Endothelial cell of umbilical vein (primary cell): ENCODE measurements at regions not wholly inside any gene's neighbourhood (a gene's known extent, or its start where the extent isn't known, plus 50 kb on each side); places are given as distances from the start of the nearest gene placed in this dataset.
"Not testable (repeated sequence)": the region's sequence is repeated elsewhere in the genome, so short reads cannot be mapped to it uniquely, and the experiment has no call there.

Experiments
- BruUV-seq: library from RNA; stranded (reverse); fragments of 400-500 nt; replicated peaks from 2 replicates; lab custom pipeline; 2021; lab: Mats Ljungman, UMichigan
- CTCF ChIA-PET: fragments of 300-600, 350-600 bp; sonication (Branson Sonifier 250); formaldehyde crosslinking; loops from one replicate; lab custom pipeline; 2021; ENCODE audit warnings: antibody characterized with exemption, inconsistent platforms; lab: Charles Lee
- POLR2A ChIA-PET: fragments of 300-600, 350-600 bp; sonication (Branson Sonifier 250); formaldehyde crosslinking; loops from one replicate; lab custom pipeline; 2021; ENCODE audit warnings: antibody characterized with exemption, inconsistent platforms; lab: Charles Lee
- DNase-seq: peaks from one replicate; pipeline ENCODE4 v3.0.0-alpha.2; 2011; ENCODE audit warnings: low read depth, low spot score
- FAIRE-seq: peaks from 2 replicates; lab custom pipeline; 2011; peaks lifted over from hg19 to GRCh38; lab: Jason Lieb, UNC
- H2AFZ ChIP-seq: 2 replicates; pipeline ENCODE4 v1.6.0; 2012; ENCODE audit warnings: low read depth, low read length, control low read depth, inconsistent platforms
- H3K27ac ChIP-seq: 2 replicates; pipeline ENCODE4 v1.5.1; 2011; ENCODE audit warnings: low read depth, mild to moderate bottlenecking, control low read depth, low read length, moderate library complexity; ENCODE audit not compliant: insufficient read depth
- H3K27me3 ChIP-seq, 2 experiments: 2 replicates each; pipeline versions ENCODE4 v1.6.0 to v1.6.1; 2011; ENCODE audit warnings: low read length in 2 of 2, mixed read lengths in 1 of 2; ENCODE audit not compliant: control insufficient read depth in 2 of 2, insufficient read depth in 2 of 2
- H3K36me3 ChIP-seq, 2 experiments: 2 replicates in 1 of 2; 3 replicates in 1 of 2; pipeline ENCODE4 v1.5.1; 2011; ENCODE audit warnings: low read length in 2 of 2, mild to moderate bottlenecking in 1 of 2, moderate library complexity in 1 of 2; ENCODE audit not compliant: control insufficient read depth in 2 of 2, insufficient read depth in 2 of 2; ENCODE audit errors: extremely low read depth in 1 of 2
- H3K4me1 ChIP-seq: 3 replicates; pipeline ENCODE4 v1.5.1; 2011; ENCODE audit warnings: mild to moderate bottlenecking, low read length; ENCODE audit not compliant: control insufficient read depth, insufficient read depth; ENCODE audit errors: extremely low read depth
- H3K4me2 ChIP-seq: 2 replicates; pipeline ENCODE4 v1.6.1; 2011; ENCODE audit warnings: low read length, control low read depth, mixed read lengths; ENCODE audit not compliant: insufficient read depth
- H3K4me3 ChIP-seq, 3 experiments: fragments of 200-600 bp in 1 of 3; sonication (generic), shearing (Covaris generic) in 1 of 3; replicated peaks in 1 of 3; 2 replicates each; pipeline ENCODE4 v1.5.1; 2011 to 2016; ENCODE audit warnings: control low read depth in 3 of 3, low read length in 3 of 3, mild to moderate bottlenecking in 2 of 3, inconsistent platforms in 1 of 3, low read depth in 1 of 3, moderate library complexity in 1 of 3; ENCODE audit not compliant: insufficient read depth in 1 of 3
- H3K79me2 ChIP-seq: 2 replicates; pipeline ENCODE4 v1.6.0; 2012; ENCODE audit warnings: low read length, inconsistent platforms; ENCODE audit not compliant: control insufficient read depth, insufficient read depth
- H3K9ac ChIP-seq: replicated peaks from 2 replicates; pipeline ENCODE3; 2011; ENCODE audit warnings: low read length, control low read depth; ENCODE audit not compliant: insufficient read depth; ENCODE audit errors: extremely low read depth
- H3K9me1 ChIP-seq: replicated peaks from 3 replicates; pipeline ENCODE4 v1.6.0; 2011; ENCODE audit warnings: mild to moderate bottlenecking, low read length; ENCODE audit not compliant: control insufficient read depth, insufficient read depth; ENCODE audit errors: extremely low read depth
- H3K9me3 ChIP-seq: replicated peaks from 2 replicates; pipeline ENCODE4 v1.5.1; 2012; ENCODE audit warnings: low read length, inconsistent platforms; ENCODE audit not compliant: control insufficient read depth, insufficient read depth
- H4K20me1 ChIP-seq: replicated peaks from 2 replicates; pipeline ENCODE3; 2011; ENCODE audit warnings: mild to moderate bottlenecking, low read length; ENCODE audit not compliant: control insufficient read depth, insufficient read depth; ENCODE audit errors: extremely low read depth
- EZH2 ChIP-seq: IDR thresholded peaks from 2 replicates; pipeline ENCODE4 v1.6.1; 2012; ENCODE audit warnings: borderline replicate concordance, low read depth, mild to moderate bottlenecking, moderate library complexity, low read length, inconsistent platforms; ENCODE audit not compliant: severe bottlenecking
- FOS ChIP-seq: IDR thresholded peaks from 2 replicates; pipeline ENCODE4 v1.6.1; 2011; ENCODE audit warnings: mild to moderate bottlenecking, low read length, moderate library complexity, borderline replicate concordance; ENCODE audit not compliant: insufficient read depth
- GATA2 ChIP-seq: IDR thresholded peaks from 2 replicates; pipeline ENCODE4 v1.7.0; 2011; ENCODE audit warnings: low read depth, mild to moderate bottlenecking, moderate library complexity, mixed read lengths, low read length; ENCODE audit not compliant: insufficient read length, insufficient read depth
- JUN ChIP-seq: IDR thresholded peaks from 2 replicates; pipeline ENCODE4 v1.6.1; 2011; ENCODE audit warnings: borderline replicate concordance, low read depth; ENCODE audit not compliant: insufficient read length, insufficient read depth
- MYC ChIP-seq: IDR thresholded peaks from one replicate; pipeline ENCODE4 v1.6.1; 2011; ENCODE audit warnings: mild to moderate bottlenecking, low read depth, low read length
- POLR2A ChIP-seq: IDR thresholded peaks from 2 replicates; pipeline ENCODE4 v1.6.1; 2012; ENCODE audit warnings: low read depth, mild to moderate bottlenecking, control low read depth, low read length
- POLR2AphosphoS5 ChIP-seq: IDR thresholded peaks from 2 replicates; pipeline ENCODE4 v1.6.1; 2012; ENCODE audit warnings: low read depth, mild to moderate bottlenecking, control low read depth, low read length, moderate library complexity; ENCODE audit not compliant: insufficient read depth
- dilution Hi-C: fragments of 300-500 bp; cut with MboI; formaldehyde crosslinking; loops from one replicate; pipeline ENCODE4 v1.15.0; 2019; ENCODE audit warnings: low sequenced_read_pairs; ENCODE audit not compliant: extremely low pct_ligation_motif_present
- intact Hi-C: fragments of 100-400 bp; cut with micrococcal nuclease; formaldehyde crosslinking; loops from one replicate; pipeline ENCODE4 v1.10.0; 2022
- TF ChIP-seq, protein P1 (sequence below): IDR thresholded peaks from 2 replicates; pipeline ENCODE4 v1.6.1; 2011; ENCODE audit not compliant: insufficient read depth, insufficient read length
- TF ChIP-seq, protein P2 (sequence below), 2 donors: IDR thresholded peaks; 1 replicate in 1 of 2; 2 replicates in 1 of 2; pipeline ENCODE4 v1.5.1; 2011; ENCODE audit warnings: low read length in 2 of 2, mild to moderate bottlenecking in 2 of 2, moderate library complexity in 2 of 2, control low read depth in 1 of 2, inconsistent platforms in 1 of 2, low read depth in 1 of 2; ENCODE audit not compliant: insufficient read depth in 1 of 2; ENCODE audit errors: extremely low read depth in 1 of 2

DNA sequence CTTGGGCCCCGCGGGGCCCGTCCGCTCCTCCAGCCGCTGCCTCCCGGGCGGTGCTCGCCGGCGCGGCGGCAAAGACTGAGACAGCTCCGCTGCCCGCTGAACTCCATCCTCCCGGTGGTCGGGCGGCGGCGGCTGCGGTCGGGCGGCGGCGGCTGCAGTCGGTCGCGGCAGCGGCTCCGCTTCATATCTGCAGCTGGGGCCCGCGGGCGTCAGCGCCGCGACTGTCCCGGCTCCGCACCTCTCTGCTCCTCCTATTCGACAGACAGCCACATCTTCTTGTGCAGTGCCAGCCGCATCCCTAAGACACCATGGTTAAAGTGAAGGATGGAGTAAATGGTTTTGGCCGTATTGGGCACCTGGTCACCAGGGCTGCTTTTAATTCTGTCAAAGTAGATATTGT is 212.1 kb upstream of the KCNK2 start:
- H3K9me3 ChIP-seq, H4K20me1 ChIP-seq, FAIRE-seq, H3K9ac ChIP-seq, H3K27me3 ChIP-seq, H2AFZ ChIP-seq, dilution Hi-C loops, H3K79me2 ChIP-seq, H3K4me2 ChIP-seq, CTCF ChIA-PET, H3K36me3 ChIP-seq, DNase-seq, H3K4me1 ChIP-seq, H3K4me3 ChIP-seq, BruUV-seq, H3K27ac ChIP-seq, POLR2A ChIA-PET, intact Hi-C loops, H3K9me1 ChIP-seq: not testable (repeated sequence)

DNA sequence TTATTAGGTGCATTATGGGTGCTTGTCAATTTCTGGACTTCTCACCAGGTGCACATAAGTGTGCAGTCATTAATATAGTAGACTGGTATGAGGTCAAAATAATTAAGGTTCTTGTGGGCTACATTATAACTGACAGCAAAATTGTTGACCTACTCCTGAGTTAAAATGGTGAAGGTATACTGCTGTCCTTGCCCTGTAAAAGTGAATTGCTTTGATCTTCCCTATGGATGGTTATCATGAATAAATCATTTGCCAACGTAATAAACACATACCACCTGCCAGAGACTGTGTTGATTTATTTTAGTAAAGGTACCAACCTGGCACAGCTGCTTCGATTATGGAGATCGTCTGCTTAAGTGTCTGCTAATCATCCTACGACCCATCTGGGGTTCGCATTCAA is 201.6 kb upstream of the KCNK2 start:
- ChIA-PET CTCF (no interaction called here), POLR2A (no interaction called here)
- Histone ChIP-seq H3K27ac (no peak overlapping the region), H3K36me3 (no peaks in the 10 kb centered on the region), H3K79me2 (no peaks in the 10 kb centered on the region), H3K4me3 (no peak overlapping the region), H3K9me1 (no peaks in the 10 kb centered on the region), H3K27me3 (no peaks in the 10 kb centered on the region), H3K4me1 (no peaks in the 10 kb centered on the region), H3K9ac (no peak overlapping the region), H3K9me3 (no peaks in the 10 kb centered on the region), H2AFZ (no peak overlapping the region), H3K4me2 (no peak overlapping the region), H4K20me1 (no peaks in the 10 kb centered on the region)
- TF ChIP-seq POLR2A (no peak), GATA2 (no peak), FOS (no peak), POLR2AphosphoS5 (no peak), JUN (no peak), EZH2 (no peak), MYC (no peak)
- TF ChIP-seq, protein P1, sequence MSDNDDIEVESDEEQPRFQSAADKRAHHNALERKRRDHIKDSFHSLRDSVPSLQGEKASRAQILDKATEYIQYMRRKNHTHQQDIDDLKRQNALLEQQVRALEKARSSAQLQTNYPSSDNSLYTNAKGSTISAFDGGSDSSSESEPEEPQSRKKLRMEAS, result no peak
- TF ChIP-seq, protein P2, sequence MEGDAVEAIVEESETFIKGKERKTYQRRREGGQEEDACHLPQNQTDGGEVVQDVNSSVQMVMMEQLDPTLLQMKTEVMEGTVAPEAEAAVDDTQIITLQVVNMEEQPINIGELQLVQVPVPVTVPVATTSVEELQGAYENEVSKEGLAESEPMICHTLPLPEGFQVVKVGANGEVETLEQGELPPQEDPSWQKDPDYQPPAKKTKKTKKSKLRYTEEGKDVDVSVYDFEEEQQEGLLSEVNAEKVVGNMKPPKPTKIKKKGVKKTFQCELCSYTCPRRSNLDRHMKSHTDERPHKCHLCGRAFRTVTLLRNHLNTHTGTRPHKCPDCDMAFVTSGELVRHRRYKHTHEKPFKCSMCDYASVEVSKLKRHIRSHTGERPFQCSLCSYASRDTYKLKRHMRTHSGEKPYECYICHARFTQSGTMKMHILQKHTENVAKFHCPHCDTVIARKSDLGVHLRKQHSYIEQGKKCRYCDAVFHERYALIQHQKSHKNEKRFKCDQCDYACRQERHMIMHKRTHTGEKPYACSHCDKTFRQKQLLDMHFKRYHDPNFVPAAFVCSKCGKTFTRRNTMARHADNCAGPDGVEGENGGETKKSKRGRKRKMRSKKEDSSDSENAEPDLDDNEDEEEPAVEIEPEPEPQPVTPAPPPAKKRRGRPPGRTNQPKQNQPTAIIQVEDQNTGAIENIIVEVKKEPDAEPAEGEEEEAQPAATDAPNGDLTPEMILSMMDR (IDR thresholded peaks at IDR 0.05; ENCODE audit: extremely low read depth in 1 of 2, insufficient read depth in 1 of 2, low read depth in 1 of 2, low read length in 2 of 2), result no peak
- no peak for FAIRE-seq
- intact Hi-C loops, result no loop called here
- BruUV-seq, result no TSS peak
- no peak for DNase-seq
- dilution Hi-C loops, result no loop called here
